ENCODE measurements at regions not wholly inside any gene's neighbourhood (a gene's known extent, or its start where the extent isn't known, plus 50 kb on each side); places are given as distances from the start of the nearest gene placed in this dataset.

DNA sequence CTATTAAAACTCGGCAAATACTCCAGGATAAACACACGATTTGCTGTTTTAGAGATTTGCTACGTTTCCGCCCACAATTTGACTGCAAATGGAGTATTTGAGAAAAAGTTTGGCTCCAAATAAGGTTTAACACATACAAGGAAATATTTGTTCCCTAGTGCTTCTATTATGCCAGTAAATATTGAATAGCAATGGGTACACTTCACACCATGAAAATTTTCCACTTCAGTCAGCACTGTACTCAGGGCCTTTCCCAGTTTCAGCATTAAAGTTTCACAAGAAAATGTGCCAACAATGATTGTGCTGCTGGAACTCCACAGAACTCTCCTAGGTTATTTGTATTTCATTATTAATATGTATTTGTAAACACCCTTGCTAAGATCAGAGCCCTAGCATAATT lies 498.0 kb downstream of the TBL1XR1 start:
- TF ChIP-seq, protein P1, sequence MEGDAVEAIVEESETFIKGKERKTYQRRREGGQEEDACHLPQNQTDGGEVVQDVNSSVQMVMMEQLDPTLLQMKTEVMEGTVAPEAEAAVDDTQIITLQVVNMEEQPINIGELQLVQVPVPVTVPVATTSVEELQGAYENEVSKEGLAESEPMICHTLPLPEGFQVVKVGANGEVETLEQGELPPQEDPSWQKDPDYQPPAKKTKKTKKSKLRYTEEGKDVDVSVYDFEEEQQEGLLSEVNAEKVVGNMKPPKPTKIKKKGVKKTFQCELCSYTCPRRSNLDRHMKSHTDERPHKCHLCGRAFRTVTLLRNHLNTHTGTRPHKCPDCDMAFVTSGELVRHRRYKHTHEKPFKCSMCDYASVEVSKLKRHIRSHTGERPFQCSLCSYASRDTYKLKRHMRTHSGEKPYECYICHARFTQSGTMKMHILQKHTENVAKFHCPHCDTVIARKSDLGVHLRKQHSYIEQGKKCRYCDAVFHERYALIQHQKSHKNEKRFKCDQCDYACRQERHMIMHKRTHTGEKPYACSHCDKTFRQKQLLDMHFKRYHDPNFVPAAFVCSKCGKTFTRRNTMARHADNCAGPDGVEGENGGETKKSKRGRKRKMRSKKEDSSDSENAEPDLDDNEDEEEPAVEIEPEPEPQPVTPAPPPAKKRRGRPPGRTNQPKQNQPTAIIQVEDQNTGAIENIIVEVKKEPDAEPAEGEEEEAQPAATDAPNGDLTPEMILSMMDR (IDR thresholded peaks at IDR 0.05) = no peak
- TF ChIP-seq FOXM1 (IDR thresholded peaks at IDR 0.05; ENCODE audit: low read depth) (no peak), EZH2phosphoT487 (IDR thresholded peaks at IDR 0.05; ENCODE audit: borderline replicate concordance, low read depth) (no peak), JUND (IDR thresholded peaks at IDR 0.05) (no peak), YY1 (IDR thresholded peaks at IDR 0.05; ENCODE audit: low read depth) (no peak), RFX5 (IDR thresholded peaks at IDR 0.05; ENCODE audit: low read length) (no peak), POLR2AphosphoS5 (IDR thresholded peaks at IDR 0.05; ENCODE audit: low read depth, low read length) (no peak), GATA2 (CRISPR knock-in tag; IDR thresholded peaks at IDR 0.05) (no peak), CHD2 (IDR thresholded peaks at IDR 0.05; ENCODE audit: low read length, partially characterized antibody) (no peak), EP300 (IDR thresholded peaks at IDR 0.05; ENCODE audit: borderline replicate concordance in 1 of 2, low read depth in 1 of 2, low read length in 1 of 2) (no peak)
- TF ChIP-seq, protein P2, sequence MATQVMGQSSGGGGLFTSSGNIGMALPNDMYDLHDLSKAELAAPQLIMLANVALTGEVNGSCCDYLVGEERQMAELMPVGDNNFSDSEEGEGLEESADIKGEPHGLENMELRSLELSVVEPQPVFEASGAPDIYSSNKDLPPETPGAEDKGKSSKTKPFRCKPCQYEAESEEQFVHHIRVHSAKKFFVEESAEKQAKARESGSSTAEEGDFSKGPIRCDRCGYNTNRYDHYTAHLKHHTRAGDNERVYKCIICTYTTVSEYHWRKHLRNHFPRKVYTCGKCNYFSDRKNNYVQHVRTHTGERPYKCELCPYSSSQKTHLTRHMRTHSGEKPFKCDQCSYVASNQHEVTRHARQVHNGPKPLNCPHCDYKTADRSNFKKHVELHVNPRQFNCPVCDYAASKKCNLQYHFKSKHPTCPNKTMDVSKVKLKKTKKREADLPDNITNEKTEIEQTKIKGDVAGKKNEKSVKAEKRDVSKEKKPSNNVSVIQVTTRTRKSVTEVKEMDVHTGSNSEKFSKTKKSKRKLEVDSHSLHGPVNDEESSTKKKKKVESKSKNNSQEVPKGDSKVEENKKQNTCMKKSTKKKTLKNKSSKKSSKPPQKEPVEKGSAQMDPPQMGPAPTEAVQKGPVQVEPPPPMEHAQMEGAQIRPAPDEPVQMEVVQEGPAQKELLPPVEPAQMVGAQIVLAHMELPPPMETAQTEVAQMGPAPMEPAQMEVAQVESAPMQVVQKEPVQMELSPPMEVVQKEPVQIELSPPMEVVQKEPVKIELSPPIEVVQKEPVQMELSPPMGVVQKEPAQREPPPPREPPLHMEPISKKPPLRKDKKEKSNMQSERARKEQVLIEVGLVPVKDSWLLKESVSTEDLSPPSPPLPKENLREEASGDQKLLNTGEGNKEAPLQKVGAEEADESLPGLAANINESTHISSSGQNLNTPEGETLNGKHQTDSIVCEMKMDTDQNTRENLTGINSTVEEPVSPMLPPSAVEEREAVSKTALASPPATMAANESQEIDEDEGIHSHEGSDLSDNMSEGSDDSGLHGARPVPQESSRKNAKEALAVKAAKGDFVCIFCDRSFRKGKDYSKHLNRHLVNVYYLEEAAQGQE (IDR thresholded peaks at IDR 0.05; ENCODE audit: low read depth, low read length) = no peak
- TF ChIP-seq, protein P3, sequence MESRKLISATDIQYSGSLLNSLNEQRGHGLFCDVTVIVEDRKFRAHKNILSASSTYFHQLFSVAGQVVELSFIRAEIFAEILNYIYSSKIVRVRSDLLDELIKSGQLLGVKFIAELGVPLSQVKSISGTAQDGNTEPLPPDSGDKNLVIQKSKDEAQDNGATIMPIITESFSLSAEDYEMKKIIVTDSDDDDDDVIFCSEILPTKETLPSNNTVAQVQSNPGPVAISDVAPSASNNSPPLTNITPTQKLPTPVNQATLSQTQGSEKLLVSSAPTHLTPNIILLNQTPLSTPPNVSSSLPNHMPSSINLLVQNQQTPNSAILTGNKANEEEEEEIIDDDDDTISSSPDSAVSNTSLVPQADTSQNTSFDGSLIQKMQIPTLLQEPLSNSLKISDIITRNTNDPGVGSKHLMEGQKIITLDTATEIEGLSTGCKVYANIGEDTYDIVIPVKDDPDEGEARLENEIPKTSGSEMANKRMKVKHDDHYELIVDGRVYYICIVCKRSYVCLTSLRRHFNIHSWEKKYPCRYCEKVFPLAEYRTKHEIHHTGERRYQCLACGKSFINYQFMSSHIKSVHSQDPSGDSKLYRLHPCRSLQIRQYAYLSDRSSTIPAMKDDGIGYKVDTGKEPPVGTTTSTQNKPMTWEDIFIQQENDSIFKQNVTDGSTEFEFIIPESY (IDR thresholded peaks at IDR 0.05; ENCODE audit: borderline replicate concordance, low read depth) = no peak

All from SK-N-SH (cell line).